Ovary (tissue), 3 donors: ENCODE measurements at regions not wholly inside any gene's neighbourhood (a gene's known extent, or its start where the extent isn't known, plus 50 kb on each side); places are given as distances from the start of the nearest gene placed in this dataset.

Experiments
- EP300 ChIP-seq: sonication (generic); formaldehyde crosslinking; IDR thresholded peaks from one replicate; pipeline ENCODE4 v1.6.1; 2017; ENCODE audit warnings: antibody characterized with exemption
- POLR2A ChIP-seq: fragments of 450-650 bp; IDR thresholded peaks from one replicate; pipeline ENCODE4 v1.6.1; 2017; ENCODE audit warnings: antibody characterized with exemption, mild to moderate bottlenecking, moderate library complexity
- TF ChIP-seq, protein P1 (sequence below), 3 donors: fragments of 450-650 bp in 2 of 3; fragments of 200-600 bp in 1 of 3; IDR thresholded peaks; one replicate each; pipeline versions ENCODE4 v1.5.1 to v1.8.0; 2016 to 2022; ENCODE audit warnings: antibody characterized with exemption in 3 of 3, mild to moderate bottlenecking in 1 of 3
- donor health status: DM: no; HTN: no; CAD: no.

- TF ChIP-seq, protein P1, sequence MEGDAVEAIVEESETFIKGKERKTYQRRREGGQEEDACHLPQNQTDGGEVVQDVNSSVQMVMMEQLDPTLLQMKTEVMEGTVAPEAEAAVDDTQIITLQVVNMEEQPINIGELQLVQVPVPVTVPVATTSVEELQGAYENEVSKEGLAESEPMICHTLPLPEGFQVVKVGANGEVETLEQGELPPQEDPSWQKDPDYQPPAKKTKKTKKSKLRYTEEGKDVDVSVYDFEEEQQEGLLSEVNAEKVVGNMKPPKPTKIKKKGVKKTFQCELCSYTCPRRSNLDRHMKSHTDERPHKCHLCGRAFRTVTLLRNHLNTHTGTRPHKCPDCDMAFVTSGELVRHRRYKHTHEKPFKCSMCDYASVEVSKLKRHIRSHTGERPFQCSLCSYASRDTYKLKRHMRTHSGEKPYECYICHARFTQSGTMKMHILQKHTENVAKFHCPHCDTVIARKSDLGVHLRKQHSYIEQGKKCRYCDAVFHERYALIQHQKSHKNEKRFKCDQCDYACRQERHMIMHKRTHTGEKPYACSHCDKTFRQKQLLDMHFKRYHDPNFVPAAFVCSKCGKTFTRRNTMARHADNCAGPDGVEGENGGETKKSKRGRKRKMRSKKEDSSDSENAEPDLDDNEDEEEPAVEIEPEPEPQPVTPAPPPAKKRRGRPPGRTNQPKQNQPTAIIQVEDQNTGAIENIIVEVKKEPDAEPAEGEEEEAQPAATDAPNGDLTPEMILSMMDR (IDR thresholded peaks at IDR 0.05): no peak
- TF ChIP-seq POLR2A (no peak), EP300 (no peak)
Observed at GRCh38 chr10:47098964-47099363, 187.7 kb downstream of the PTPN20 start.
